ENCODE measurements at regions not wholly inside any gene's neighbourhood (a gene's known extent, or its start where the extent isn't known, plus 50 kb on each side); places are given as distances from the start of the nearest gene placed in this dataset.

DNA sequence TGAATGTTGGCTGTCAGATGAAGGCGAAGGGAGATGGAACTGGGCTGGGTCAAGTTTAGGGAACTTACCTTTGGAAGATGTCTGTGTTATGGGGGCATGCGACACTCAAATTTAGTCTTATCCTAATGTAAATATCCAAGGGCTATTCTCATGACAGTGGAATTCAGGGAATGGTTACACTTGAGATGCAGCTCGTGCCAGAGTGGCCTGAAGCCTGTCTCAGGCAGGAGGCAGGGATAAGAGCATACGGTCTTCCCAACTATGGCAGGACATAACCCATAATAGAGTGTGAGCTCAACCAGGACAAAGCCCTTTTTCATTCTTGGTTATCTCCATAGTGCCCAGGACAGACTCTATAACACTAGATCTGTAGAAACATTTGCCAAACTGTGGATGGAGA, 393.3 kb upstream of the CDH11 start:
- DNase-seq (ENCODE audit: insufficient read length, low spot score) (no peak), FAIRE-seq (no peak)
- TF ChIP-seq POLR2A (IDR thresholded peaks at IDR 0.05; ENCODE audit: low read depth, low read length) = no peak
- no peak for TF ChIP-seq POU2F2 (IDR thresholded peaks at IDR 0.05; ENCODE audit: low read depth, low read length)
- no peak for TF ChIP-seq SPI1 (IDR thresholded peaks at IDR 0.05; ENCODE audit: low read depth, low read length)
- no peak for TF ChIP-seq POLR2AphosphoS5 (IDR thresholded peaks at IDR 0.05; ENCODE audit: low read depth, low read length)
- no peak for TF ChIP-seq TAF1 (IDR thresholded peaks at IDR 0.05; ENCODE audit: low read depth, low read length)
- no peak for TF ChIP-seq PAX5 (IDR thresholded peaks at IDR 0.05; ENCODE audit: insufficient read depth, low read length, severe bottlenecking)

DNA sequence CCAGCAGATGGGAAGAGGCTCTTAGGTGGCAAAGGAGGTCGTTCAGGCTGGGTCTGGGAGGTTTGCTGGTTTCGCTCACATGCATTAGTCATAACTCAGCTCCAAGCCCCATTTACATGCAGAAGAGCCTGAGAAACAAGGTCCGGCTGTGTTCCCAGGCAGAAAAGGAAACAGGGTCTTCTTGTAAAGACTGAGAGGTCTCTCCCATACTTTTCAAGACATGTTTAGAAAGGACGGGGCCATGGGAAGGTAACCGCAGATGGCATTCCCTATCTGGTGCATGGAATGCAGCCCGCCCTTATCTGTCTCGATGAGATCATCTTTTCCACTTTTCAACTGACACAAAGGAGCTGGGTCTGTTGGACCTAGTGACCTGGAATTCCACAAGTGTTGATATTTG, 389.0 kb upstream of the CDH11 start:
- TF ChIP-seq POU2F2 (IDR thresholded peaks at IDR 0.05; ENCODE audit: low read depth, low read length) = no peak
- no peak for TF ChIP-seq POLR2A (IDR thresholded peaks at IDR 0.05; ENCODE audit: low read depth, low read length)
- TF ChIP-seq POLR2AphosphoS5 (IDR thresholded peaks at IDR 0.05; ENCODE audit: low read depth, low read length) = no peak
- no peak for TF ChIP-seq SPI1 (IDR thresholded peaks at IDR 0.05; ENCODE audit: low read depth, low read length)
- TF ChIP-seq TAF1 (IDR thresholded peaks at IDR 0.05; ENCODE audit: low read depth, low read length) = no peak
- no peak for TF ChIP-seq PAX5 (IDR thresholded peaks at IDR 0.05; ENCODE audit: insufficient read depth, low read length, severe bottlenecking)
- FAIRE-seq = no peak
- no peak for DNase-seq (ENCODE audit: insufficient read length, low spot score)

DNA sequence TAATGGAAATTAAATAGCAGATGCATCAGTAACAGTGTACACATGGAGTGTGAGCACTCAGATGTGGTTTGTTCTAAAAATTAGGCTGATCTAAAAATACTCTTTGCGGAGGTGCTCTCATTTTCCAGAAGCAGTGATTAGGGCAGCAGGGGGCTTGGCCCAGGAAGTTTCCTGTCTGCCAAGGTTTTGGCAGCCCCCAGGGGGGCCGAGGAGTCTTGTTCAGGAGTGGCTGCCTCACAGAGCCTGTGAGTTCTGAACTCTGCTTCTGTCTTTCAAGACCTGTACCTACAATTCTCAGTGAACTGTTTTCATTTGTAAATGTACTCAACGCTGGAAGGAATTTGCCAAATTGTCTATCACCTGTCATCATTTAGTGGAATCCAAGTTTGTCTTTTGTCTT, 388.4 kb upstream of the CDH11 start:
- no peak for FAIRE-seq
- TF ChIP-seq SPI1 (IDR thresholded peaks at IDR 0.05; ENCODE audit: low read depth, low read length) = no peak
- no peak for TF ChIP-seq PAX5 (IDR thresholded peaks at IDR 0.05; ENCODE audit: insufficient read depth, low read length, severe bottlenecking)
- TF ChIP-seq POLR2AphosphoS5 (IDR thresholded peaks at IDR 0.05; ENCODE audit: low read depth, low read length) = no peak
- TF ChIP-seq POLR2A (IDR thresholded peaks at IDR 0.05; ENCODE audit: low read depth, low read length) = no peak
- no peak for TF ChIP-seq POU2F2 (IDR thresholded peaks at IDR 0.05; ENCODE audit: low read depth, low read length)
- TF ChIP-seq TAF1 (IDR thresholded peaks at IDR 0.05; ENCODE audit: low read depth, low read length) = no peak
- DNase-seq (ENCODE audit: insufficient read length, low spot score) = no peak

DNA sequence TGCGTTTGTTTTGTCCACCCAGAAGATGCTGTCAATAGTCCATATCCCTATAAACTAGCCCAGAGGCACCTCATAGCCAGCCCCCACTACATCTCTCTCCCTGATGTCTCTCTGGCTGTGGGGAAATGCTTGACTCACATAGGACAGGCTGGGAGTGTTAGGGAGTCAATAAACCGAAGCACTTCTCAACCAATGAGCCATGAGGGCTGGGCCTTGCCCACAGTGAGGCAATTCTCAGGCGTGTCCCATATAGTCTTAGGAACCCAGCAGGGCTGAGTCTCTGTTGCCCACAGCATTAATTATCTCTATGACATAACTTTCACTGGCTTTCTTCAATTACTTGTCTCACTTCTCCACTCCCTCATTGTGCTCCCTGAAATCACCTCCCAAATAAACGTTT, 387.3 kb upstream of the CDH11 start:
- FAIRE-seq = no peak
- no peak for DNase-seq (ENCODE audit: insufficient read length, low spot score)
- TF ChIP-seq POLR2A (IDR thresholded peaks at IDR 0.05; ENCODE audit: low read depth, low read length) (no peak), POU2F2 (IDR thresholded peaks at IDR 0.05; ENCODE audit: low read depth, low read length) (no peak), PAX5 (IDR thresholded peaks at IDR 0.05; ENCODE audit: insufficient read depth, low read length, severe bottlenecking) (no peak), SPI1 (IDR thresholded peaks at IDR 0.05; ENCODE audit: low read depth, low read length) (no peak), POLR2AphosphoS5 (IDR thresholded peaks at IDR 0.05; ENCODE audit: low read depth, low read length) (no peak)

DNA sequence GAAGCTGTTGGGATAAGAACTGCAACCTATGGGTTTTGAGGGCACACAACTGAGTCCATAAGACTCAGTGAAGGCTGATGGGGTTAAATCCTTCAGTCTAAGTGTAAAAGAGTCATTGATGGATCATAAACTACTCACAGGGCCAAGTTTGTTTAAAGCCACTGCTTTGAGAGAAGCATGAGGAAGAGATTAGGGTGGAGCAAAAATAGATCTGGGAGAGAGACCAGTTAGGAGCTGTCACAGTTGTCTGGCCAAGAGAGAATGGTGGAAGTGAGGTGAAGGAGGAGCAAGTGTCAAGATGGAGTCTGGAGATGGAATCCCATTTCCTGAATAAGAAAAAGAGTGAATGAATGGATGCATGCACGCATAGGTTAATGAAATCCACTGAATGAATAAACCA, 379.1 kb upstream of the CDH11 start:
- no peak for DNase-seq (ENCODE audit: insufficient read length, low spot score)
- TF ChIP-seq POLR2AphosphoS5 (IDR thresholded peaks at IDR 0.05; ENCODE audit: low read depth, low read length) (no peak), POU2F2 (IDR thresholded peaks at IDR 0.05; ENCODE audit: low read depth, low read length) (no peak), TAF1 (IDR thresholded peaks at IDR 0.05; ENCODE audit: low read depth, low read length) (no peak), SPI1 (IDR thresholded peaks at IDR 0.05; ENCODE audit: low read depth, low read length) (no peak), PAX5 (IDR thresholded peaks at IDR 0.05; ENCODE audit: insufficient read depth, low read length, severe bottlenecking) (no peak), POLR2A (IDR thresholded peaks at IDR 0.05; ENCODE audit: low read depth, low read length) (no peak)
- no peak for FAIRE-seq

DNA sequence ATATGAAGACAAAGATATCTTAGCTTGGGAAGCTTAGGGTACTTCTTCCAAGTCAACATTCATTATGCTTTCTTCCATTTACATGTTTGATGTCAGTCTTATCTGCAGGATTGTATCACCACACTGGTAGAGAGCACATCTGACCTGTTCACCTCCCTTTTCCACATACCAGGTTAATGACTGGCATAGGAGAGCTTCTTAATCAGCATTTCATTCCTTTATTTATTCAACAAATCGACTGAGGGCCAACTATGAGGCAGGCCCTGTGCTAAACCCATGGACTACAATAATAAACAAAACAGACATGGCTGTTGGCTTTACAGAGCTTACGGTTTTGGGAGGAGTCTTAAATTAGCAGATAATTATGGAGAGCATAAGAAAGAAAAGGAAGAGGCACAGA, 378.1 kb upstream of the CDH11 start:
- TF ChIP-seq PAX5 (IDR thresholded peaks at IDR 0.05; ENCODE audit: insufficient read depth, low read length, severe bottlenecking) (no peak), TAF1 (IDR thresholded peaks at IDR 0.05; ENCODE audit: low read depth, low read length) (no peak), POLR2A (IDR thresholded peaks at IDR 0.05; ENCODE audit: low read depth, low read length) (no peak), SPI1 (IDR thresholded peaks at IDR 0.05; ENCODE audit: low read depth, low read length) (no peak), POU2F2 (IDR thresholded peaks at IDR 0.05; ENCODE audit: low read depth, low read length) (no peak), POLR2AphosphoS5 (IDR thresholded peaks at IDR 0.05; ENCODE audit: low read depth, low read length) (no peak)
- FAIRE-seq = no peak
- DNase-seq (ENCODE audit: insufficient read length, low spot score) = no peak

DNA sequence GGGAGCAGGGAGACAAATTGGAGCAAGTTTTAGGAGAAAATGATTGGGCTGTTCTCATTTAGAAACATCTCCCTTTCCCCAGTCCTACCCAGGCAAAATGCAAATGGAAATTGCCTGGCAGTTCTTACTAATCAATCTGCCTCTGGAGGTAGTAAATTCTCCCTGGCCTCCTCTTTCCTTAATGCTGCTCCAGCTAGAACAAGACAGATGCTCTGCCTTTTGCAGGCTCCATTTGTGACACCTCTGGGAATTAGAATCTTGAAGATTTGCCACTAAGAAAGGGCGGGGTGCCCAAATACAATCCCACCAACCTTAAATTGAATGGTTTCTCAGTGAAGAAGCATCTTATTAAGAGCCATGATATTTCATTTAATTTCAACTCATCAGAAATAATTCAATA, 377.7 kb upstream of the CDH11 start:
- TF ChIP-seq PAX5 (IDR thresholded peaks at IDR 0.05; ENCODE audit: insufficient read depth, low read length, severe bottlenecking) (no peak), SPI1 (IDR thresholded peaks at IDR 0.05; ENCODE audit: low read depth, low read length) (no peak), POLR2A (IDR thresholded peaks at IDR 0.05; ENCODE audit: low read depth, low read length) (no peak), TAF1 (IDR thresholded peaks at IDR 0.05; ENCODE audit: low read depth, low read length) (no peak), POU2F2 (IDR thresholded peaks at IDR 0.05; ENCODE audit: low read depth, low read length) (no peak), POLR2AphosphoS5 (IDR thresholded peaks at IDR 0.05; ENCODE audit: low read depth, low read length) (no peak)
- no peak for FAIRE-seq
- DNase-seq (ENCODE audit: insufficient read length, low spot score) = no peak

DNA sequence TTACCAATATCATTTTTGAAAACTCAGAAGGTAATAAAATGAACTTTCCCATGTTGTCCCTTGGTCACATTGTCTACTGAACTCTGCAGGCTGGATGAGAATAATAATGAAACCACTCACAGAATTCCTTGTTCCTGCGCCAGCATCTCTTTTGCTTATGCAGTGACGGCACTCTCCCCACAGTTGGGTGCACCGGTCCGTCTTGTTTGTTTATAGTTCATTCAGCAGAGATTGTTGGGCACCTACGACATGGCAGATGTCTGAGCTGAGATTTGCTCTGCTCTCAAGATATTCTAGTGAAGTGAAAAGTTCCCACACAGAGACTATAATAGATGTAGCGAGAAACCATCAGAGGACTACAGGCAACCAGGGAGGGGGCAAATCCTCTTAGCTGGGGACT, 375.7 kb upstream of the CDH11 start:
- FAIRE-seq (no peak), DNase-seq (ENCODE audit: insufficient read length, low spot score) (no peak)
- TF ChIP-seq POU2F2 (IDR thresholded peaks at IDR 0.05; ENCODE audit: low read depth, low read length) (no peak), SPI1 (IDR thresholded peaks at IDR 0.05; ENCODE audit: low read depth, low read length) (no peak), POLR2AphosphoS5 (IDR thresholded peaks at IDR 0.05; ENCODE audit: low read depth, low read length) (no peak), POLR2A (IDR thresholded peaks at IDR 0.05; ENCODE audit: low read depth, low read length) (no peak), PAX5 (IDR thresholded peaks at IDR 0.05; ENCODE audit: insufficient read depth, low read length, severe bottlenecking) (no peak), TAF1 (IDR thresholded peaks at IDR 0.05; ENCODE audit: low read depth, low read length) (no peak)

DNA sequence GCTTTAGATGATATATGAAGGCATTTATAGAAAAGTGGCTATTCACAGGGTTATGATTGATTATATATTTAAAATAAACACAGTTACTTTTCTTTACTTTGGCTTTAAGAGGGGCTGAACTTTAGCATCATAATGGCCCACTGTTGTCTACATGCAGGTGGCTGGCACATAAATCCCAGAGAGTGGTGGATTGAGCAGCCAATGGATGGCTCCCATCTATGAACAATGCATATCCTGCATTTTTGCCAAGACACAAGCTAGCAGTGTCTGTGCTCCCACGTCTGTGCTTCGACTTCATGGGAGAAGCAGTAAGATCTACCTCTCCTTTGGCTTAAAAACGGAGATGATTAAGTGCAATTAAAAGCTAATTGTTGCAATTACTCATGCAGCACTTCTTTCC, 373.2 kb upstream of the CDH11 start:
- no peak for FAIRE-seq
- TF ChIP-seq POLR2AphosphoS5 (IDR thresholded peaks at IDR 0.05; ENCODE audit: low read depth, low read length) (no peak), SPI1 (IDR thresholded peaks at IDR 0.05; ENCODE audit: low read depth, low read length) (no peak), TAF1 (IDR thresholded peaks at IDR 0.05; ENCODE audit: low read depth, low read length) (no peak), POLR2A (IDR thresholded peaks at IDR 0.05; ENCODE audit: low read depth, low read length) (no peak), POU2F2 (IDR thresholded peaks at IDR 0.05; ENCODE audit: low read depth, low read length) (no peak), PAX5 (IDR thresholded peaks at IDR 0.05; ENCODE audit: insufficient read depth, low read length, severe bottlenecking) (no peak)

DNA sequence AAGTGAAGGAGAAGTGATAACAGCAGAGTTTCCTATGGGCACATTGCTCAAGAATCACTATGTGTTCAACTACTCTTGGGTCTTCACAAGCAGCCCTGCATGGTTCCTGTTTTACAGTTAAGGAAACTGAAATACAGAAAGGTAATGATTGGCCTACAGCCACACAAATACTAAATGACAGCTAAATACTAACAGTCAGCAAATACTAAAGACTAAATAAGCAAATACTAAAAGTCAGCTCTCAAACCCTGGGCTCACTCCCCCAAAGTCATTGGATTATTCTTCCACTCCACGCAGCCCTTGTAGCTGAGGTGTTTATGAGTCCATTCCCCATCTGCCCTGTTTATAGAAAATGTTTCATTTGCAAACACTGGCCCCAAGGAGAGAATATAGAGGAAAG, 372.7 kb upstream of the CDH11 start:
- no peak for FAIRE-seq
- no peak for DNase-seq (ENCODE audit: insufficient read length, low spot score)
- TF ChIP-seq SPI1 (IDR thresholded peaks at IDR 0.05; ENCODE audit: low read depth, low read length) = no peak
- no peak for TF ChIP-seq TAF1 (IDR thresholded peaks at IDR 0.05; ENCODE audit: low read depth, low read length)
- no peak for TF ChIP-seq PAX5 (IDR thresholded peaks at IDR 0.05; ENCODE audit: insufficient read depth, low read length, severe bottlenecking)
- TF ChIP-seq POLR2A (IDR thresholded peaks at IDR 0.05; ENCODE audit: low read depth, low read length) = no peak
- no peak for TF ChIP-seq POLR2AphosphoS5 (IDR thresholded peaks at IDR 0.05; ENCODE audit: low read depth, low read length)
- TF ChIP-seq POU2F2 (IDR thresholded peaks at IDR 0.05; ENCODE audit: low read depth, low read length) = no peak

More for the DNA sequence above, 373.2 kb upstream of the CDH11 start:
- DNase-seq (ENCODE audit: insufficient read length, low spot score) = no peak
